ENCODE measurements at regions not wholly inside any gene's neighbourhood (a gene's known extent, or its start where the extent isn't known, plus 50 kb on each side); places are given as distances from the start of the nearest gene placed in this dataset.

- no peak for TF ChIP-seq POLR2A (IDR thresholded peaks at IDR 0.05)
- no peak for TF ChIP-seq CTCF (IDR thresholded peaks at IDR 0.05)
- no peak for TF ChIP-seq EP300 (IDR thresholded peaks at IDR 0.05)
- no peak for TF ChIP-seq POLR2AphosphoS5 (IDR thresholded peaks at IDR 0.05)
Observed at GRCh38 chr9:99350461-99350860, 128.4 kb downstream of the SEC61B start.
